ENCODE measurements at regions not wholly inside any gene's neighbourhood (a gene's known extent, or its start where the extent isn't known, plus 50 kb on each side); places are given as distances from the start of the nearest gene placed in this dataset.

- TF ChIP-seq POLR2AphosphoS5 (IDR thresholded peaks at IDR 0.05; ENCODE audit: low read depth) = no peak
- no peak for TF ChIP-seq CTCF (IDR thresholded peaks at IDR 0.05; ENCODE audit: insufficient read depth, low read length)
- TF ChIP-seq, protein P1, sequence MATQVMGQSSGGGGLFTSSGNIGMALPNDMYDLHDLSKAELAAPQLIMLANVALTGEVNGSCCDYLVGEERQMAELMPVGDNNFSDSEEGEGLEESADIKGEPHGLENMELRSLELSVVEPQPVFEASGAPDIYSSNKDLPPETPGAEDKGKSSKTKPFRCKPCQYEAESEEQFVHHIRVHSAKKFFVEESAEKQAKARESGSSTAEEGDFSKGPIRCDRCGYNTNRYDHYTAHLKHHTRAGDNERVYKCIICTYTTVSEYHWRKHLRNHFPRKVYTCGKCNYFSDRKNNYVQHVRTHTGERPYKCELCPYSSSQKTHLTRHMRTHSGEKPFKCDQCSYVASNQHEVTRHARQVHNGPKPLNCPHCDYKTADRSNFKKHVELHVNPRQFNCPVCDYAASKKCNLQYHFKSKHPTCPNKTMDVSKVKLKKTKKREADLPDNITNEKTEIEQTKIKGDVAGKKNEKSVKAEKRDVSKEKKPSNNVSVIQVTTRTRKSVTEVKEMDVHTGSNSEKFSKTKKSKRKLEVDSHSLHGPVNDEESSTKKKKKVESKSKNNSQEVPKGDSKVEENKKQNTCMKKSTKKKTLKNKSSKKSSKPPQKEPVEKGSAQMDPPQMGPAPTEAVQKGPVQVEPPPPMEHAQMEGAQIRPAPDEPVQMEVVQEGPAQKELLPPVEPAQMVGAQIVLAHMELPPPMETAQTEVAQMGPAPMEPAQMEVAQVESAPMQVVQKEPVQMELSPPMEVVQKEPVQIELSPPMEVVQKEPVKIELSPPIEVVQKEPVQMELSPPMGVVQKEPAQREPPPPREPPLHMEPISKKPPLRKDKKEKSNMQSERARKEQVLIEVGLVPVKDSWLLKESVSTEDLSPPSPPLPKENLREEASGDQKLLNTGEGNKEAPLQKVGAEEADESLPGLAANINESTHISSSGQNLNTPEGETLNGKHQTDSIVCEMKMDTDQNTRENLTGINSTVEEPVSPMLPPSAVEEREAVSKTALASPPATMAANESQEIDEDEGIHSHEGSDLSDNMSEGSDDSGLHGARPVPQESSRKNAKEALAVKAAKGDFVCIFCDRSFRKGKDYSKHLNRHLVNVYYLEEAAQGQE (IDR thresholded peaks at IDR 0.05; ENCODE audit: insufficient replicate concordance, low read depth) = no peak
Measured at GRCh38 chr5:28473531-28474107, 1435.2 kb upstream of the CDH9 start.

Data from HL-60 (cell line).